ENCODE measurements at regions not wholly inside any gene's neighbourhood (a gene's known extent, or its start where the extent isn't known, plus 50 kb on each side); places are given as distances from the start of the nearest gene placed in this dataset.
"Not testable (repeated sequence)": the region's sequence is repeated elsewhere in the genome, so short reads cannot be mapped to it uniquely, and the experiment has no call there.

DNA sequence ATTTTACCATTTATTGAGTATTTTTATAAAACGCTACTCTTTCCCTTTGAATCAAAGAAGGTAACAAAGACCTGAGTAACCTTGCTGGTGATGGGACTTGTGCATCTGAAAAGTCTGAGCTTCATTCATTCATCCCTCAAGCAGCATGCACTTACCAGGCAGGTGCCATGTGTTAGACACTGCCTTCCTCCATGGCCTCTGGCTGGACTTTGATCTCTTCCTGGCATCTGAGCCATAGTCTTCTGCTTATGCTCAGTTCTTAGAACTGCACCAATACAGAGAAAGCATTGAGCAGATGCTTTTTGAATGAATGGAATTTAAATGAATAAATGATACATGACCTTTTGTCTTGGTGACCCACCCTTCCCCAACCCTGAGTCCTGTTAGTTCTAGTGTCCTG lies 251.4 kb upstream of the COPS8 start:
- no peak for DNase-seq

DNA sequence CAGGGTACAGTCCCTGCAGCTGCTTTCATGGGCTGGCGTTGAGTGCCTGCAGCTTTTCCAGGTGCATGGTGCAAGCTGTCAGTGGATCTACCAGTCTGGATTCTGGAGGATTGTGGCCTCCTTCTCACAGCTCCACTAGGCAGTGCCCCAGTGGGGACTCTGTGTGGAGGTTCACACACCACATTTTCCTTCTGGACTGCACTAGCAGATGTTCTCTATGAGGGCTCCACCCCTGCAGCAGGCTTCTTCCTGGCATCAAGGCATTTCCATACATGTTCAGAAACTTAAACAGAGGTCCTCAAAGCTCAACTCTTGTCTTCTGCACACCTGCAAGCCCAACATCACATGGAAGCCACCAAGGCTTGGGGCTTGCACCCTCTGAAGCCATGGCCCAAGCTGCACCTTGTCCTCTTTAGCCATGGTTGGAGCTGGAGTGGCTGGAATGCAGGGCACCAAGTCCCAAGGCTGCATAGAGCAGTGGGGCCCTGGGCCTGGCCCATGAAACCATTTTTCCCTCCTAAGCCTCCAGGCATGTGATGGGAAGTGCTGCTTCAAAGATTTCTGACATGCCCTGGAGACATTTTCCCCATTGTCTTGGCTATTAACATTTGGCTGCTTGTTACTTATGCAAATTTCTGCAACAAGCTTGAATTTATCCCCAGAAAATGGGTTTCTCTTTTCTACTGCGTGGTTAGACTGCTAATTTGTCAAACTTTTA lies 250.2 kb upstream of the COPS8 start:
- no peak for DNase-seq

DNA sequence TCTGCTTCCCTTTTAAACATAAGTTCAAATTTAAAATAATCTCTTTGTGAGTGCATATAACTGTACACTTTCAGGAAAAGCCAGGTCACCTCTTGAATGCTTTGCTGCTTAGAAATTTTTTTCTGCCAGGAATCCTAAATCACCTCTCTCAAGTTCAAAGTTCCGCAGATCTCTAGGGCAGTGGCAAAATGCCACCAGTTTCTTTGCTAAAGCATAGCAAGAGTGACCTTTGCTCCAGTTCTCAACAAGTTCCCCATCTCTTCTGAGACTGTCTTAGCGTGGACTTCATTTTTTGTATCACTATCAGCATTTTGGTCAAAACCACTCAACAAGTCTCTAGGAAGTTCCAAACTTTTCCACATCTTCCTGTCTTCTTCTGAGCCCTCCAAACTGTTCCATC lies 249.7 kb upstream of the COPS8 start:
- not testable (repeated sequence) for DNase-seq

DNA sequence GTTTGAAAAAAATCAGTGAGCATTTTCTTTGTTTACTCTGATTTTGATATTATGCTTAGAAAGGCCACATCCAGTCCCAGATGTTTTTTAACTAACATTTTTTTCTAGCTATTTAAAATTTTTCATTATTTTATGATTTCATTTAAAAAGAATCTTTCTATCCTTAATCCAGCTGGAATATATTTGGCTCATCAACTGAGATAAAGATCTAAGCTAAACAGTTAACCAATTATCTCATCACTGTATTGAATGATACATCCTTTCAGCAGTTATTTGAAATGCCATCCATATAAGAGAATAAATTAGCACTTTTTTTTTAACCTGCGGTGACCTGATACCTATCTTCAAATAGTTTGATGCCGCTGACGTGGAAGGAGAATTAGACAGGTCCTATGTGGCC lies 245.5 kb upstream of the COPS8 start:
- DNase-seq = no peak

DNA sequence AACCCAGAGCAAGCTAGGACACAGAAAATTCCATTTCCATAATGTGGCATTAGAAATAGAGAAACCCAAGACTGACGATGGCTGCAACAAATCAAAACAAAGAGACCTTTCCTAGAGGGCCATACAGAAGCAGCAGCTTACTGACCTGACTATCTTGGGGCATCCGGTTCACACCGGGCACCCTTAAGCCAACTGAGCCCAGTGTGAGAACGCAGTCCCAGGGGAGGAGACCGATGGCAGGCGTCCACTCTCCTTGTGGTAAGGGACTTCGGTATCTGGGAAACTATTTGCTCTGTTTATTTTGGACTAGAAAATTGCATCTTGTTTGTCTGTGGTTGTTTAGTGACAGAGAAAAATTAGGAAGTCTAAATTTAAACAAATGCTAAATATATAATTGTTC lies 244.8 kb upstream of the COPS8 start:
- DNase-seq = no peak

DNA sequence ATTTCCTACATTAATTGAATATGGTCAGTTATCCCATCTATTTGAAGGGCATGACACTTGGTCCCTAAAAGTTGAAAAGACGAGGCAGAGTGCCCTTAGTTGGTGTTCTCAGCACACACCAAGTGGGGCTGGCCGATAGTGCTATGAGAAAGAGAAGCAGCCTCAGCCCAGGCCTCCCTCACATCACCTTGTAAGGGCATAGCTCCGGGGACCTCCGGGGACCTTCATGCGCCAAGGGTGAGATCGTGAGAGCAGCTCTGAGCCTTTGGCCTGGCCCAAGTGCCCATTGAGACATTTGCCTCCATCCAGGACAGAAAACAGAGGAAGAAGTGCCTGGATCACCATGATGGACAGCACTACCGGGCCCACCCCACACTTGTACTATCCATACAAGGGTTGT lies 244.3 kb upstream of the COPS8 start:
- DNase-seq = no peak

DNA sequence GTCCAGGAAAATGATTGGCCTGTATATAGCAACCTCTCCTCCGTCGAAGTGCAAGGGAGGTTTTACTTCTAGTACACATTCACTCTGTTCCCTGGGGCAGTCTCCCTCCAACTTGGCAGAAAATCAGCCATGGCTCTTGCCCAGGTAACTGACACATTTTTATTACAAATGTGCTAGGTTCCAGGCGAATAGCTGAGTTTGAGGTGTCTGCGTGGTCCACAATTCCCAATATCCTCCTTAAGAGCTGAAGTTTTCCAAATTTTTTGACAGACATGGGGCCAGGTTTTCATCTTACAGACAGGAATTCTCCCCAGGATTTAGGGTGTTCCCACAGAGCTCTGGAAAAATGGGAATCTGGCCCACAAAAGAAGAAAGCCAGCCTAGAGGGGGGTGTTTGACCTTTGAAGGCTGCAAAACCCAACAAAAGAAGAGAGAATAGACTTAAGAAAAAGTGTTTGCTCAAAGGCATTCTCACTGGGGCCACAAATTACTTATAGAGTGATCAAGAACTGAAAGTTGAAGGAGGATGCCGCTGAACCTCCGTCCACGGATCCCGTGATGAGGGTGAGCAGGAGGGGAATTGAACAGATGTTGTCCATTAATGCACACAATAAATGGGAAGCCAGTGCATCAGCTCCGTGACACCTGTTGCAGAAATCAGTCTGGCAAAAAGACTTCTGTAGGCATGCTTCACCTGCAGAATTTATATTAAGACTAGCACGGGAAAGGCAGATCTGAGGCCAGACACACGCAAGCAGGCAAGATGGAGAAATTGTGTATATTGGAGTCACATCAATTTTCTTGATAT lies 242.3 kb upstream of the COPS8 start:
- DNase-seq = no peak

DNA sequence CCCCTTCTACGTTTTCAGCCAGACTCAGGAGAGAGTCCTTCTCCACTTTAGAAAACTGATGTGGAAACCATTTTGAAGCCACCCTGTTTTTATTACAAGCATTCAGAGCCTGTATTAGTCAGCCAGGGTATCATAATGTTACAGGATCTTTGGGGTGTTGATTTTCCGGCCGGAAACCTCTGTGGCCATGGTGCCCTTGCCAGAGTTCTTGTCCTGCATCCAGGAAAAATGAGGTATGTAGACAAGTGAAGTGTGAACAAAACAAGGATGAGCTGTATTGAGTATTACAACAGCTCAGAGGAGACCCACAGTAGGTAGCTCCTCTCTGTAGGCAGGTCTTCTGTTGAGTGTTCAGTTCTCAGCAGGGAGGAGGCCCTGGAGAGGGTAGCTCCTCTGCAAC lies 241.0 kb upstream of the COPS8 start:
- DNase-seq = no peak

DNA sequence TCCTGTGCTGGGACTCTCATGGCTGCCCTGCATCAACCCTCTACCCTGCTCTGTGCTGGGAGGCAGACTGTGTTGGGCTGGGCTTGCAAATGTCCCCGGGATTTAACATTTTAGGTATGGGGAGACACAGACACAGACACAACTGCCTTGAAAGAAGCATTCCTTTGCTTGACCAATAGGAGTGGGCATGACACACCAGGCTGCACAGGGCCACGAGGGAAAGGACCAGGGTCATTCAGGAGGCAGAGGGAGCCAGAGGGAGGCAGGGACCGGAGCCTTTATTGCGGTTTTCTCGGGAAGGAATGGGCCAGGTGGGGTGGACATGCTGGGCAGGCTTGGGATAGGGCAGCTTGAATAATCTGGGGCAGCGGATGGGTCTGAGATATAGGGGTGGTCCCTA lies 238.7 kb upstream of the COPS8 start:
- no peak for DNase-seq

DNA sequence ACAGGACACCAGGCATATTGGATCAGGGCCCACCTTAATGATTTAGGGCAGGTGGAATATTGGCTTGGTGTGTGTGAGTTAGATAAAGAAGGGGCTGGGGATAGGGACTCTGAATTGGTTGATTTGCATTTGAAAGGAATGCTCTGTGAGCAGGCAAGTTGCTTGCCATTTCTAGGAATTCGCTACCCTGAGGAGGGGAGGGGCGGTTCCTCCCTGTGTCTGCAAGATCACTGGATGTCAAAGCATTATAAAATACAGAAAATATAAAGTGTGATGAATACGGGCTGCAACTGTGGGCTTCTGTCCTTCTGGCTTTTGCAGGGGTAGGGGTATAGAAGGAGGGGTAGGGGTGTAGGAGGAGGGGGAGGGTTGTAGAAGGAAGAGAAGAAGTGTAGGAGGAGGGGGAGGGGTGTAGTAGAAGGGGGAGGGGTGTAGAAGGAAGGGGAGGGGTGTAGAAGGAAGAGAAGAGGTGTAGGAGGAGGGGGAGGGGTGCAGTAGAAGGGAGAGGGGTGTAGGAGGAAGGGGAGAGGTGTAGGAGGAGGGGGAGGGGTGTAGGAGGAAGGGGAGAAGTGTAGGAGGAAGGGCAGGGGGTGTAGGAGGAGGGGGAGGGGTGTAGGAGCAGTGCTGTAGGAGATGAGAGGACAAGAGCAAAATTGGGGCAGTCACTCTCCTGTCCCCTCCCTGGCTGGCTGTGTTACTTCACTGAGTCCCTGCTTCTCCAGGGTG lies 238.0 kb upstream of the COPS8 start:
- DNase-seq = no peak

DNA sequence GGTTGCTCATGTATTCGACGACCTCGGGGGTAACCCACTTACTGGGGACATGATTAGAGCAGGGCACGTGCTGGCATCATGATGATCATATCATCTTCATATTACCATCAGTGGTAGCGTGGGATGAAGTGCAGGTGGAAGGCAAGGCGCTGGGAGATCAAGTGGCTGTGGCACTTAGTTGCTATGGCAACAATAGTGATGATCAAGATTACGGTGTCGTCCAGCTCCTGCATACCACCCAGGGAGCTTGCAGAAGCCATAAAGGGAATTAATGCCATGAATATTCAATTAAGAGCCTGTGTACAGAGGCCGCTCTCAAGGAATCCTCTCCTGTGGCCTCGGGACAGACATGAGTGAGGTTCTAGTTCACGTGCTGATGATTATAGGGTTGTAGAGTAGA lies 237.2 kb upstream of the COPS8 start:
- DNase-seq = no peak

DNA sequence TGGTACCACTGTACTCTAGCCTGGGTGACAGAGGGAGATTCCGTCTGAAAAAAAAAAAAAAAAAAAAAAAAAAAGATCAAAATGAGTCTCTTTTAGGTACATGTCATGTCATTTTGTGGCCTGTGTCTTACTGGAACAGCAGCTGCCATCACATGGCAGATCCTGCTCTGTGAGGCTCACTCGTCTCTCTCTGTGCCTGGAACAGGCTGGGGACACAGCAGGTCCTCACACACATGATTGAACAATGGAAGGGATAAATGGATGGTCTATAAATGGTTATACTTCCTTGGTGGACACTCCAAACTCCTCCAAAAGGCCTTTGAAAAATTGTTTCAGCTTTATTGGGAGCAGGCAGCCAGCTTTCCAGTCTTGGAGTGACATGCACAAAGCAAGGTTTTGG lies 236.2 kb upstream of the COPS8 start:
- DNase-seq = no peak

DNA sequence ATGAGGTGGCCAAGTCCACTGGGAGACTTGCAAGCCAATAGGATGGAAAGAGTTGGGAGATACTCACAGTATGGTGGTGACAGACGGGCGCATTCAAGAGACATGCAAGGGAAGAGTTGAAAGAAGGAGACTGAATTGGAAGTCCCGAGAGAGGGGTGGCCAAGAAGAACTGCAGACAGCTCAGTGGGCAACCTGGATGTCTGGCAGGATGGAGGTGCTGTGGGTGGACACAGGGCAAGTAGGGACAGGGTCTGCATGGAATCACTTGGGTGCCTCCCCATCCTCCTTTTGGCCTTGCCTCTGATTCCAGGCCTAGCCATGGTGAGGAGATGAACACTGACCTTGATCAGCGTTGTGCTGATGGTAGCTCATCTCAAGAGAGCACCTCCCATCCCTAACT lies 235.7 kb upstream of the COPS8 start:
- no peak for DNase-seq

DNA sequence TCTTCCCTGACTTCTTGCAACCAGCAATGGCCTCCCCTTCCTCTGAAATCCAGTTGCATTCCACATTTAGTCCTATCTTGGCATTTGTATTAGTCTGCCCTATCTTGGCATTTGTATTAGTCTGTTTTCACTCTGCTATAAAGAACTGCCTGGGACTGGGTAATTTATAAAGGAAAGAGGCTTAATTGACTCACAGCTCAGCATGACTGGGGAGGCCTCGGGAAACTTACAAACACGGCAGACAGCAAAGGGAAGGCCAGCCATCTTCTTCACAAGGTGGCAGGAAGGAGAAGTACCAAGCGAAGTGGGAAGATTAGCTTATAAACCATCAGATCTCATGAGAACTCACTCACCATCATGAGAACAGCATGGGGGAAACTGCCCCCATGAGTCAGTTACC lies 234.5 kb upstream of the COPS8 start:
- DNase-seq = no peak

DNA sequence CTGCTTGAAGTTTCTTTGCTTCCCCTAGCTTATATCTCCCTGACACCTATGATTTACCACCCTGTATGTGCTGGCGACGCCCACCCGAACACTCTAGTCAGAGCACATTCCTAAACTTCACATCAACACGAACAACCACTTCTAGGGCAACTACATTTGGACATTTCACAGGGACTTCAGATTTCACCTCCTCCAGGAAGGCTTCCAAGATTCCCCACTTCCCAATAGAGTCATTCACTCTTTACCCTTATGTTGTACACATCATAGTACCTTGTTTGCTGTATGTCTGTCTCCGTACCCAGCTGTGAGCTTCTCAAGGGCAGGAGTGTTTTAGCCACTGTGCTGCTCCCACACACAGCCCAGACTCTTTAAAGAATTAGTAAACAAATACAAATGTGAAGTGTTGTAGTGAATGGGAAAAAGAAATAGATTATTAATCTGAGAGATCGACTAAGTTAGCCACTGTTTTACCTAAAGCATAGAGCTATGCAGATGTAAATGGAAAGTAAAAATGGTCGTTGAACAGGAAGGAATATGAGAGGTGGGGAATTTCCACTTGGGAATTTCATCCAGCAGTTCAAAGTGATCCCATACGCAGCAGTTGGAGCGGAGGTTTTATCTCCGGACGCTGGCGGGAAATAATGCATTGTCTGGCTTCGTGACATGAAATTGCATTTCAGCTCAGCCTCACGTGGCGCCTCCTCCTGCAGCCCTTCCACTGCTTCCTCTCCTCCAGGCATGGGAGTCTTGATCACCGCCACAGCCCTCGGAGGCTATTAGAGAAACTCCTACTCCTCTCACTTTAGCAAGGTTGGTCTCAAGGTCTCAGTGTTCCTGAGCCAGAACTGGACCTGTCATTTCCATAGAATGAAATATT lies 233.4 kb upstream of the COPS8 start:
- no peak for DNase-seq

DNA sequence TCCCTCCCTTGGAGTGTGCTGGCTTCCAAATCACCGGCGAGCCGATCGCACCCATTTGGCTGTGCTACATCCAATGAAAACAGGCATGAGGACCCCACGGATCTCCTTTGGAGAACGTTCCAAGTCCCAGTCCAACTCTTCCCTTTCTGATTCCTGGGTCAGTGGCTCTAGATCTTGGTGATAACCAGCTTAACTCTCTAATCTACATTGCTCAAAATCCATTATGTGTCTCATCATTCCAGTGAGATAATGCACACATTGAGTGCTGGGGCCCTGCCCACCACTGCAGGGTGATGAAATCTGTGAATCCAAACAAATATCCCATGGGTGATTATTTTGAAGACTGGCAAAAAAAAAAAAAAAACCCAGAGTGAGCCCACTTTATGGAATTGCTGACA lies 232.7 kb upstream of the COPS8 start:
- no peak for DNase-seq

DNA sequence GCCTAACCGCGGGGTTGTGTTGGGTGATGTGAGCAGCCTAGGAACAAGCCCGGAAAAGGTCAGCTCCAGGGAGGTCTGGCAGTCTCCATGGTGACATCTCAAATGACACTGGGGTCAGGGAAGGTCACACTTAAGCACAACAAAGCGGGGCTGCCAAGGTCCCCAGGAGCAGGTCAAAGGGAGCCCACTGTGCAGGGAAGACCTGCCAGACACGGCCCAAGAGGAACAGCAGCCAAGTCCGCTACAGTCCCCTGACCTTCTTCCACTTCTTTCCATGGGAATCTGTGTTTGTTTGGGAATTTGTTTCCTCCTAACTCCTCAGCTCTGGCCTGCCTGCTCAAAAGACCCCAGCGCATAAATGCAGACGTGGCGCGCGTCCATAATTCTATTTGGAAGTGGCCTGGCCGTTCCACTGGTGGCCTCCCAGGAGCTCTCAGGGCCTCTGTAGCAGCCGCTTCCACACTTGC lies 232.1 kb upstream of the COPS8 start:
- DNase-seq = no peak

DNA sequence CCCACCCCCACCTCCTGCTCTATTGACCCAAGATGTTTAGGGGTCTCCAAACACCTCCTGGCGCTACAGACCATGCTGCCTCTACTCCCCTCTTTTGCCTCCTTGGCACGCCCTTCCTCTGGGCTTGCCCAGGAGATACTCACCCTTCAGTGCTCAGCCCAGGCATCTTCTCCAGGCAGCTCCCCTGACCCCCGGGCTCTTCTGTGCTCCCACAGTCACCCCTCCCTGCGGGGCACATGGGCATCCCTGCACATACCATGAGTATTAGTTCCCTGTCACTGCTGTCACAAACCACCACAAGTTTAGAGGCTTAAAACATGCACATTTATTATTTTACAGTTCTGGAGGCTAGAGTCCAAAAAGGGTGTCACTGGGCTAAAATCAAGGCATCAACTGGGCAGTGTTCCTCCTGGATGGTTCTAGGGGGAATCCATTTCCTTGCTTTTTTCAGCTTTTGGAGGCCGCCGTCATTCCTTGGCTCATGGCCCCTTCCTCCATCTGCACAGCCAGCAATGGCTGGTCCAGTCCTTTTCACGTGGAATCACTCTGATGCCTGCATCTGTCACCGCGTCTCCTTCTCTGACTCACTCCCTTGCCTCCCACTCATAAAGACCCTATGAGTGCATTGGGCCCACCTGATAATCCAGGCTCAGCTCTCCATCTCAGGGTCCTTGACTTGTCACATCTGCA lies 230.4 kb upstream of the COPS8 start:
- DNase-seq = no peak

DNA sequence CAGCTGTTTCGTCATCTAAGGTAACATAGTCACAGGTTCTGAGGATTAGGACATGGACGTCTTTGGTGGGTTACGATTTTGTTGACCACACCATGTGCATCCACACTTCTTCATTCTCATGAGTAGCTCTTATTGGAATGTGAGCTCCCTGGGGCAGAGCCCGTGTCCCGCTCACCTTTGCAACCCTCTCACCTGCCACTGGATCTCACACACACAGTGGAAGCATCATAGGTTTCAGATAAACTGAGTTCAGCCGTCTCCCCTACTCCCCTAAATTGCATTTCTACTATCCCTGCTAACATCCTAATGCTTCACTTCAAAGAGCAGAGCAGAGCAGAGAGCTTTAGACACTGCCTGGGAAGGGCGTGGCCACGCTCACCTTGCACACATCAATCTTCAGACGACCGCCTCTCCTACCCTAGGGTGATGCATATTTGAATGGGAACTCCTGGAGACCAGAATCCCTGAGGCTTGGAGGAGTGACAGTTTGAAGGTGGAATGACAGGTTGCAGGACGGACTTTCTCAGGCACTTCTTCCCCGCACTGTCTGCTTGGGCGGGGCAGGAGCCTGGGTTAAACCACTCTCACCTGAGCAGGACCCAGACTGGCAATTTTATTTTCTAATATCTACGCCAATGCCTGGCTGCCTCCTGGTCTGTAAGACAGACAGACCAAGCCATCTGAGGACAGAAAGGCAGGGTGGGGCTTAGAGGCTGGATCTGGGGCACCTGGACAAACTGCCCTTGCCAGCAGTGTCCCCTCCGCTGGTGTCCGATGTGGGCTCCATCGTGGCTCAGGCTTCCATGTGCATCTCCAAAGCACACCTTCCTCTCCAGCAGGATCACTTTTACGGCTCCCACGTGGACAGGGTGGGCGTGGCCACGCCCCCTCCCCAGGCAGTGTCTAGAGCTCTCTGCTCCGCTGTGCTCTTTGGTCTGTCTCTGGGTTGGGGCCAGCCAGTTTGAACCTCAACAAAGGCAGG lies 229.5 kb upstream of the COPS8 start:
- no peak for DNase-seq

DNA sequence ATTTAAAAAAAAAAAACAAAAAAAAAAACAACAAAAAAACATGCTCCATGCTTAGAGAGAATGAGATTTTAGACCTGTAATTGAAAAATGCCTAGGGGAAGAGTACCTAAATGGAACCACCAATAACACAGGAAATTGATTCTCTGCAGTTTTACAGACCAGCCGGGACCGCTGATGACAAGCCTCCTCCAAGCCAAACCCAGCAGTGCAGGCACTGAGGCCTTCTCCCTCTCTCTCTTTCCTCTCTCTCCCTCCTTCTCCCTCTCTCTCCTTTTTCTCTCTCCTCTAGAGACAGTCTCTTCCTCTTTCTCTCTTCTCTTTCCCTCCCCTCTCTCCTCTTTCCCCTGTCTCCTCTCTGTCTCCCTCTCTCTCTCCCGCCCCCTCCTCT lies 228.8 kb upstream of the COPS8 start:
- no peak for DNase-seq

DNA sequence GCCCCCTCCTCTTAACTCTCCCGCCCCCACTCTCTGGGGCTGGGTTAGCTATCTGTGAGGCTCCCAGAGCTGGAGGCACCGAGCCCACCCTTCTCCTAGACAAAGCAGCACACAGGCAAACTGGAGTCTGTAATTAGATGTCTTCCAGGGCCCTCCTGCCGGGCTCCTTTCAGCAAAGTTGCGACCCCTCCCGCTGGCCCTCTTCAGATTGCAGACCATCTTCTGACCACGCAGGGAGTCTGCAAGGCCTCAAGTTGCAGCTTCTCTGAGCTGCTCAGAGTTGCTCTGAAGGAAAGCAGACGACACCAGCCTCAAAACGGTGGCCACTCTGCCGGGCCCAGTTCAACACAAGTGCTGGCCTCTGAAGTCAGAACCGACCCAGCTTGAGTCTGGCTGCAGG lies 228.4 kb upstream of the COPS8 start:
- DNase-seq = no peak
